ENCODE measurements at regions not wholly inside any gene's neighbourhood (a gene's known extent, or its start where the extent isn't known, plus 50 kb on each side); places are given as distances from the start of the nearest gene placed in this dataset.

DNA sequence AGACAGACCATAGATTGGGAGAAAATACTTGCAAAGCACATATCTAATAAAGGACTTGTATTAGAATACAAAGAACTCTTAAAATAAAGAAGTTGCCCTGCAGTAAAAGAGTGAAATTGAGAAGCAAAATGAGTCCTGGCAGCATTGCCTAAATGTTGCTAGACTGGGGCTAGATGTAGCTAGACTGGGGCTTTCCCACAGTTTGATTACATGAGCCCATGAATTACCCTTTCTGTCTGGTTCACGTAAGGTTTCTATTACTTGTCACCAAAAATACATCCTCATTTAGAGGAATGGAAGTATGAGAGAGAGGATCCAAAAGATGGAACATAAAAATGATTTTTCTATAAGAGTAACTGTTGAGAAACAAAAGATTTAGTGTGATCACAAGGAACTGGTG is 57.6 kb upstream of the CCDC28A start:
- H3K36me3 ChIP-seq (ENCODE audit: control insufficient read depth in 4 of 4, insufficient read depth in 4 of 4, low read length in 3 of 4) = no peaks in the 10 kb centered on the region
- H3K9me3 ChIP-seq (ENCODE audit: control extremely low read depth in 1 of 5, control insufficient read depth in 4 of 5, insufficient read depth in 2 of 5, low read depth in 1 of 5, low read length in 4 of 5) = peaks cover 0 to 8% (median 0%) of the 10 kb centered on the region in 5 experiments
- H3K4me3 ChIP-seq (ENCODE audit: control insufficient read depth in 1 of 7, extremely low read depth in 1 of 7, insufficient read depth in 4 of 7, low read depth in 2 of 7, low read length in 6 of 7) = no peak overlapping the region
- no peak for DNase-seq
- WGBS (ENCODE audit: insufficient coverage) = no CpG with 5 or more reads among the region's 1 CpG
- peaks cover 0 to 13% (median 9%) of the 10 kb centered on the region in 4 experiments for H3K4me1 ChIP-seq (ENCODE audit: control extremely low read depth in 1 of 4, control insufficient read depth in 4 of 4, insufficient read depth in 4 of 4, low read length in 3 of 4)
- no peaks in the 10 kb centered on the region for H3K27me3 ChIP-seq (replicated peaks in 2 of 5; ENCODE audit: control insufficient read depth in 4 of 5, insufficient read depth in 5 of 5, low read length in 4 of 5)
- H3K27ac ChIP-seq (ENCODE audit: insufficient read depth in 1 of 2, low read depth in 1 of 2, low read length in 2 of 2, poor library complexity in 1 of 2, severe bottlenecking in 2 of 2) = no peak overlapping the region
- ChIA-PET POLR2A (no interaction called here), CTCF (interaction anchor here (0.6 kb wide), 1 partner anchor 1540 kb away, joined by 3 read pairs; no protein-coding TSS in a partner anchor)

DNA sequence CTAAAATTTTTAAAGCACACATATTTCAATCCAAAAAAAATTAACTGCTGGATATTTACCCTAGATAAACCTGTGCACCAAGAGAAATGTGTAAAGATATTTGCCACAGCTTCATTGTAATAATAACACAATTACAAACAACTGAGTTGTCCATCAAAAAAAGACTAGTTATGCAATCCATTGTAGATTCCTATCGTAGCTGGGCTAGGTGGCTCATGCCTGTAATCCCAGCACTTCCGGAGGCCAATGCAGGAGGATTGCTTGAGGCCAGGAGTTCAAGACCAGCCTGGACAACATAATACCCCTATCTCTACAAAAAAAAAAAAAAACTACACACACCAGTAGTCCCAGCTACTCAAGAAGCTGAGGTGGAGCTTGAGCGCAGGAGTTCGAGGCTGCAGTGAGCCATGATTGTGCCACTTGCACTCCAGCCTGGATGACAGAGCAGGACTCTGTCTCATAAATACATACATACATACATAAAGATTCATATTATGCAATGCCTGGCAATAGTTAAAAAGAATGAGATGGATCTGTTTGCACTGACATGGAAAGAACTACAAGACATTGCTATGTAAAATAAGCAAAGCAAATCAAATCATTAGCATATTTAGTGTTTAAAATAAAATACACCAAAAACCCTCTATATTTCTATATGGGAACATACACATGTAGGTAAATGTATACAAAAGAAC is 56.5 kb upstream of the CCDC28A start:
- ChIA-PET POLR2A (interaction anchor here (0.6 kb wide), 1 partner anchor 48 kb away, joined by 4 read pairs; no protein-coding TSS in a partner anchor), CTCF (interaction anchor here (0.6 to 0.7 kb wide), 2 partner anchors 13 to 66 kb away, joined by 3 read pairs; no protein-coding TSS in a partner anchor)
- Histone ChIP-seq H3K36me3 (ENCODE audit: control insufficient read depth in 4 of 4, insufficient read depth in 4 of 4, low read length in 3 of 4) (no peaks in the 10 kb centered on the region), H3K27me3 (replicated peaks in 2 of 5; ENCODE audit: control insufficient read depth in 4 of 5, insufficient read depth in 5 of 5, low read length in 4 of 5) (no peaks in the 10 kb centered on the region), H3K4me3 (ENCODE audit: control insufficient read depth in 1 of 7, extremely low read depth in 1 of 7, insufficient read depth in 4 of 7, low read depth in 2 of 7, low read length in 6 of 7) (no peak overlapping the region), H3K4me1 (ENCODE audit: control extremely low read depth in 1 of 4, control insufficient read depth in 4 of 4, insufficient read depth in 4 of 4, low read length in 3 of 4) (peaks cover 0 to 13% (median 9%) of the 10 kb centered on the region in 4 experiments), H3K9me3 (ENCODE audit: control extremely low read depth in 1 of 5, control insufficient read depth in 4 of 5, insufficient read depth in 2 of 5, low read depth in 1 of 5, low read length in 4 of 5) (peaks cover 0 to 8% (median 0%) of the 10 kb centered on the region in 5 experiments), H3K27ac (ENCODE audit: insufficient read depth in 1 of 2, low read depth in 1 of 2, low read length in 2 of 2, poor library complexity in 1 of 2, severe bottlenecking in 2 of 2) (no peak overlapping the region)
- no peak for DNase-seq
- 100% methylated on average over 2 of the region's 4 CpGs for WGBS (ENCODE audit: insufficient coverage)

DNA sequence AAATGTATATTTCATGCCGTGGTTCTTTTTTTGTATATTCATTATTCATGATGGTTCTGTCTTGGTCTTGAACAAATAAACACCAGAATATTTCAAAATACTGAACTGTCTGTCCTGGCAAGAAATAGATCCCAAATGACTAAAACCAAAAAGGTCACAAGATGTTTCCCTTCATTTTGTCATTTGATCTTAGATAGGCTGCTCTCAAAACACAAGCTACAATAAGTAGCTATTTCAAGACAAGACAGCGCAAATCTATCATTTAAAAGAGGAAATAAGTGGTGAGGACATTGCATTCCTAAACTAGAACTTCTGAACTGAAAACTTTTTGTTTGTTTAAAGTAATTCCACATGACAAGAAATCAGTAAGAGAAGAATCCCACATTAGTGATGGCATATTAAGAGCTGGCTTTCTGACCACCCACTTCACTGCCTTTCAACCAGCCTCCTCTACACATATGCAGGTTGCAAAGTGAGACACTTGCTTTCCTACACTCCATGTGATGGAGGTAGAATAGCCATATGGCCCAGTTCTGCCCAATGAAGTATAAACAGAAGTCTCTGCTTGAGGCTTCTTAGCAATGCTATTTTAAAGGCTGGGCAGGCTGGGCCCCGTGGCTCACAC is 54.4 kb upstream of the CCDC28A start:
- H3K4me1 ChIP-seq (ENCODE audit: control extremely low read depth in 1 of 4, control insufficient read depth in 4 of 4, insufficient read depth in 4 of 4, low read length in 3 of 4) = peaks cover 4 to 31% (median 21%) of the 10 kb centered on the region in 4 experiments
- H3K27me3 ChIP-seq (replicated peaks in 2 of 5; ENCODE audit: control insufficient read depth in 4 of 5, insufficient read depth in 5 of 5, low read length in 4 of 5) = no peaks in the 10 kb centered on the region
- peak in 1 of 3 donors; percentile 14 for DNase-seq
- ChIA-PET POLR2A (no interaction called here), CTCF (no interaction called here)
- no peak overlapping the region for H3K4me3 ChIP-seq (ENCODE audit: control insufficient read depth in 1 of 7, extremely low read depth in 1 of 7, insufficient read depth in 4 of 7, low read depth in 2 of 7, low read length in 6 of 7)
- no peak overlapping the region for H3K27ac ChIP-seq (ENCODE audit: insufficient read depth in 1 of 2, low read depth in 1 of 2, low read length in 2 of 2, poor library complexity in 1 of 2, severe bottlenecking in 2 of 2)
- H3K9me3 ChIP-seq (ENCODE audit: control extremely low read depth in 1 of 5, control insufficient read depth in 4 of 5, insufficient read depth in 2 of 5, low read depth in 1 of 5, low read length in 4 of 5) = peaks cover 0 to 5% (median 0%) of the 10 kb centered on the region in 5 experiments
- WGBS (ENCODE audit: insufficient coverage) = 100% methylated on average over 1 of the region's 3 CpGs
- H3K36me3 ChIP-seq (ENCODE audit: control insufficient read depth in 4 of 4, insufficient read depth in 4 of 4, low read length in 3 of 4) = no peaks in the 10 kb centered on the region

DNA sequence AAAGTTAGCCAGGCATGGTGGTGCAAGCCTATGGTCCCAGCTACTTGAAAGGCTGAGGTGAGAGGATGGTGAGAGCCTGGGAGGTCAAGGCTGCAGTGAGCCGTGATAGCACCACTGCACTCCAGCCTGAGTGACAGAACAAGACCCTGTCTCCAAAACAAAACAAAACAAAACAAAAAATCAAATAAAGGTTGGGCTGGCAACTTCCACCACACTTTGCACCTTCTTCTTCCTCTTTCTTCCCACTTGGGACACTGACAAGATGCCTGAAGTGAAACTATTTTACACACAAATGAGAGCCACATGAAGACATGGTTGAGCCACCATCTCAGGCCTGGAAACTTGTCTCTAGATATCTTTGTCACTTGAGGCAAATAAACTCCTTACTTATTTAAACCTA is 53.8 kb upstream of the CCDC28A start:
- Histone ChIP-seq H3K27me3 (replicated peaks in 2 of 5; ENCODE audit: control insufficient read depth in 4 of 5, insufficient read depth in 5 of 5, low read length in 4 of 5) (no peaks in the 10 kb centered on the region), H3K27ac (ENCODE audit: insufficient read depth in 1 of 2, low read depth in 1 of 2, low read length in 2 of 2, poor library complexity in 1 of 2, severe bottlenecking in 2 of 2) (no peak overlapping the region), H3K9me3 (ENCODE audit: control extremely low read depth in 1 of 5, control insufficient read depth in 4 of 5, insufficient read depth in 2 of 5, low read depth in 1 of 5, low read length in 4 of 5) (peaks cover 0 to 3% (median 0%) of the 10 kb centered on the region in 5 experiments), H3K4me1 (ENCODE audit: control extremely low read depth in 1 of 4, control insufficient read depth in 4 of 4, insufficient read depth in 4 of 4, low read length in 3 of 4) (peaks cover 8 to 36% (median 24%) of the 10 kb centered on the region in 4 experiments), H3K4me3 (ENCODE audit: control insufficient read depth in 1 of 7, extremely low read depth in 1 of 7, insufficient read depth in 4 of 7, low read depth in 2 of 7, low read length in 6 of 7) (no peak overlapping the region), H3K36me3 (ENCODE audit: control insufficient read depth in 4 of 4, insufficient read depth in 4 of 4, low read length in 3 of 4) (no peaks in the 10 kb centered on the region)
- no CpG with 5 or more reads among the region's 1 CpG for WGBS (ENCODE audit: insufficient coverage)
- DNase-seq = peak; percentile 3 to 45 (median 35)
- ChIA-PET POLR2A (interaction anchor here (0.6 kb wide), 2 partner anchors 18 to 647 kb away, joined by 3 read pairs; no protein-coding TSS in a partner anchor), CTCF (no interaction called here)

DNA sequence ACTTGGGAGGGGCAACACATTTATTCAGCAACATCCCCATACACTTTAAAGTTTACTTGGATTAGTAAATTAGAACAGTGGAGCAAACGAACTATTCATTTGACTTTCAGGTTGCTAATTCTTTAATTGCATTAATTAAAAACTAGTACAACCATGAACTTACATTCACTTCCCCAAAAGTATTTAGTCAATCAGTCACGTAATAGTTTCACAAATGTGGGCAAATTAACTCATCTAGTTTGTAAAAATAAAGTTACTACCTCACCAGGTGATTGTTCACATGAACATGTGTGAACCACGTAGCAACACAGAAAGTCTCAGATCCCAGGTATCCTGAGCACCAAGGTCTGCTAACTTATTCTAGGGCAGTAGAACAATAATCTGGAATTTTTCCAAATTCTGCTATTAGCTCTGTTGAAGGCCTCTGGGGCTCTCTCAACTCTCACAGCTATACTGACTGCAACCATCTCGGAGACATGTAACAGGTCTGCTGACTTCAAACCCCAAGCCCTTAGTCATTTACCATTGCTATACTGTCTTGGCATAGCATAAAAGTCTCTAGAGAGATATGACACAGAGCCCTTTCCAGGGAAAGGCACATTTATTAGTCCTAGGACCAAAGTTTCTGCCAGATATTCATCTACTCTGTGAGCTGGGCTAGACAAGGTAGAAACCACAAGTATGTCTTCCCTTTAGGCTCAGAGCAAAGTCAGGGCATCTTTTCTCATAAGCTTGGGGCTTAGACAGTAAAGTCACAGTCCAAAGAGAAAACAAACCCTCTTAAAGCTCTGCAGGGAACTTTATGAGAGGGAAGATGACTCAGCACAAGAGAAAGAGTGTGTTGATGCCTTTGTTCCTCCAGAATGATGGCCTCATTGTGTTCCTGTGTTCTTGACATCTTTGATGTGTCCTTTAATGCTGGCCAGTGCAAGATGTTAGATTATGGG is 50.9 kb upstream of the CCDC28A start:
- Histone ChIP-seq H3K36me3 (ENCODE audit: control insufficient read depth in 4 of 4, insufficient read depth in 4 of 4, low read length in 3 of 4) (no peaks in the 10 kb centered on the region), H3K27ac (ENCODE audit: insufficient read depth in 1 of 2, low read depth in 1 of 2, low read length in 2 of 2, poor library complexity in 1 of 2, severe bottlenecking in 2 of 2) (no peak overlapping the region), H3K4me1 (ENCODE audit: control extremely low read depth in 1 of 4, control insufficient read depth in 4 of 4, insufficient read depth in 4 of 4, low read length in 3 of 4) (peaks cover 8 to 39% (median 25%) of the 10 kb centered on the region in 4 experiments), H3K4me3 (ENCODE audit: control insufficient read depth in 1 of 7, extremely low read depth in 1 of 7, insufficient read depth in 4 of 7, low read depth in 2 of 7, low read length in 6 of 7) (no peak overlapping the region), H3K9me3 (ENCODE audit: control extremely low read depth in 1 of 5, control insufficient read depth in 4 of 5, insufficient read depth in 2 of 5, low read depth in 1 of 5, low read length in 4 of 5) (no peaks in the 10 kb centered on the region), H3K27me3 (replicated peaks in 2 of 5; ENCODE audit: control insufficient read depth in 4 of 5, insufficient read depth in 5 of 5, low read length in 4 of 5) (no peaks in the 10 kb centered on the region)
- CTCF ChIA-PET = interaction anchor here (1.6 kb wide), 1 partner anchor 10 kb away, joined by 3 read pairs; no protein-coding TSS in a partner anchor
- peak; percentile 22 to 82 (median 77) for DNase-seq
- POLR2A ChIA-PET = no interaction called here
- WGBS (ENCODE audit: insufficient coverage) = 71% methylated on average over 2 of the region's 4 CpGs

Measured in common myeloid progenitor, CD34-positive (primary cell).